GM19455 (cell line): ENCODE measurements at regions not wholly inside any gene's neighbourhood (a gene's known extent, or its start where the extent isn't known, plus 50 kb on each side); places are given as distances from the start of the nearest gene placed in this dataset.

Source experiments
- ATAC-seq: cut with Tn5 transposase; IDR thresholded peaks from one replicate; pipeline ENCODE4 v1.9.1; 2021; ENCODE audit not compliant: unreplicated experiment

DNA sequence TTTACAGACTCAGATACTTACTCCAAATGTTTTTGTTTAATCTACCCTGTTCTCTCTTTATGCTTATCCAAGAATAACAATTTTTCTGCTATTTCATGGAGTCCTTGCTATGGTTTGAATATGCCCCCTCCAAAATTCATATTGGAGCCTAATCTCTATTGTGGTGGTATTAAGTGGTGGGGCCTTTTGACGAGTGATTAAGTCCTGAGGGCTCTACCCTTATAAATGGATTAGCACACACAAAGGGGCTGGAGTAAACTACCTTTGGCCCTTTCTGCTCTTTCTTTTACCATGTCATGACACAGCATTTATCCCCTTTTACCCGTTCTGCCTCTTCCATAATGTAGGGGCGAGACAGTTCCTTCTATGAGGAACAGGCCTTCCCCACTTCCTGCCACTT, 285.5 kb downstream of the GASK1B start:
- ATAC-seq: no peak

DNA sequence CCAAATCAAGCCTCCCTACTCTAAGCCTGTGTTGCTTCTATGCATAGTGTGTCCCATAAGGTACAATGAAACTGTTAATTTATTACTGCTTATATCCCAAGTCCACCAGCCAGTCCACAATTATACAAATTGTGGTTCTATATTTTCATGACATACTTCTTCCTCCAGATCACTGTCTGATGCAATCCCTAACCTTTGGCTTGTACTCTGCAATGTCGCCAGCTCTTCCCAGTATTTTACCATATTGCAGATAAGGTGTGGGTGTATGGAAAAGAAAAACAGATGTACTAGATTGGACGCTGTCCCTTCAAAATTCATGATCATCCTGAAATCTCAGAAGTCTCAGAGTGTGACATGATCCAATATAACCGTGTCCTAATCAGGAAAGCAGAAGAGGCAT, 286.2 kb downstream of the GASK1B start:
- ATAC-seq: no peak

DNA sequence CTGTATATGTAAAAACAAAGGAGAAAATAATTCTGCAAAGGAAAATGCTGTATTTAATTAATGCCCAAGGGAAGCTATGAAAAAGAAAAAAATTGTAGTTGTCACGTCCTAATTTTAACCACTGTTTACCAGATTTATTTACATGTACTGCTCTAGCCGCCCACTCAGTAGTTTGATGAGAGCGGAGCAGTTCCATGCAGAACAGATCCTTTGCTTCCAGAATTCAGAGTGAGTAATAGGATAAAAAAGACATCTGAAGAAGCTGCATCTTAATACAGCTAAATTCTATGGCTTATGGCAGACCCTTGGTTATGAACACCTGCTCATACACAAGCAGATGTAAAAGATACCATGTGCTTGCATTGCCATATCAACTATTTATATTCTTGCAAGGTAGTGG, 287.0 kb downstream of the GASK1B start:
- ATAC-seq: no peak

DNA sequence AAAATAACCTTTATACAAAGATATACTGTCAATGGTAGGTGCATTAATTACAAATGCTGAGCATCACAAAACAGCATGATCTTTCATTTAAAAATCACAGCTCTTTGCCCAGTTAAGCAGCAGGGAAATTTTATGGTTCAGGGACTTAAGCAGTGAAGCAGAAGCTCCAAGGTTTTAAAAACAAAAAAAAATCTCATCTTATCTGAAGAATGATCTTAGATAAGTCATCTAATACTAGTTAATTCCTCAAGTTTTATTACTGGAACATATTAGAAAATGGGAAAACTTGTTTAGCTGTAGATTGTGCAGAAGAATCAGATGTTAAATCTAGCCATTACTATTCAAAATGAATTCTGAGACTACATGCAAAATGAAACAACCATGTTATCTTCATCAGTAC, 289.9 kb downstream of the GASK1B start:
- no peak for ATAC-seq

DNA sequence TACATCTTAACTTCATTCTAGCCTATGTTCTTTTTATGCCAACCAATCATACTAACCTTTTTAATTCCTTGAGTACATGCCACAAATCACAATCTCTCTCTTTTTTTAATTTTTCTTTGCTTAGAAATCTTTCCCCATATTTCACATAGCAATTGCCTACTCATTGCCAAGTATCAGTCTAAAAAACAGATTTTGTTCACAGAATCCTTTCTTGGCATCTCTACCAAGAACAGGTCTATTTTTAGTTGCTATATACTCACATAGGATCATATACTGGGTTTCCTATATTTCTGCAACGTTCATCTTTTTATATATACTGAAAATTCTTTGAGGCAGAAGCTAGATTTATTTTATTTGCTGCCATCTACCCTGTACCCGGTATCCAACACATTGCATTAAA, 292.1 kb downstream of the GASK1B start:
- ATAC-seq: no peak

DNA sequence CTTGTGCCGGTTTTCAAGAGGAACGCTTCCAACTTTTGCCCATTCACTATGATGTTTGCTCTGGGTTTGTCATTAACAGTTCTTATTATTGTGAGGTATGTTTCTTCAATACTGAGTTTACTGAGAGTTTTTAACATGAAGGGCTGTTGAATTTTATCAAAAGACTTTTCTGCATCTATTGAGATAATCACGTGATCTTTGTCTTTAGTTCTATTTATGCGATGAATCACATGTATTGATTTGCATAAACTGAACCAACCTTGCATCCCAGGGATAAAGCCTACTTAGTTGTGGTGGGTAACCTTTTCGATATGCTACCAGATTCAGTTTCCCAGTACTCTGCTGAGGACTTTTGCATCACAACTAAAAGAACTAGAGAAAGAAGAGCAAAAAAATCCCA, 318.0 kb downstream of the GASK1B start:
- no peak for ATAC-seq

DNA sequence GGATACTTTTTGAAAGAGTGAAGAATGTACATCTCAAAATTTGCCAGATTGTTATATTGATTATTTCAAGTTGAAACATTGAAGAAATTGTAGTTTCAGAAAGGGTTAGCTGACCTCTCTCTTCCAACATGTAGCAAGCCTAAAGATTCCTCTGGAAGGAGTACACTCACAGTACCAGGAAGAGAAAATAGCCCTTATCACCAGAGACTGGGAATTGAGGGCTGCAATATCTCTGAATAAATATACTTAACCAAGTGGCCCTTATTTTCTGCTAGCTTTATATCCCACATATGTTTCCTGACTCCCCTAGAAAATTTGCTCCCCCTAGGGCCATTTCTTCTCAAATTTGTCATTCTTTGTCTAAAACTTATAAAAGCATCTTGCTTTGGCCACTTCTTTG, 332.2 kb downstream of the GASK1B start:
- ATAC-seq: no peak

DNA sequence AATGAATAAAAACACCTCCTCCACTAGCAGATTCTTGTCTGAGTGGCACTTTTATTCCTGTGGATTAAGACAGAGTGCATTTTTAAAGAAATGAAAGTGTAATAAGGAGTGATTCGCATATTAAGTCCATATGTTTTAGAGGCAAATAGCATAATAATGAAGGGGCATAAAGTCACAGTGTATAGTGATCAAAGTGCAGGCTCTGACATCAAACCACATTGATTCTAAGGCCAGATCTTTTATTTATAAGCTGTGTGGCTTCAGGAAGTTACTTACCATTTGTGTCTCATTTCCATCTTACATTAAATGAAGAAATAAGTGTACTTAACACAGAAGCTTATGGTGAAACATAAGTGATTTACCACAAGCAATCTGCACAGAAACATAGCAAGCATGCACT, 332.8 kb downstream of the GASK1B start:
- ATAC-seq: no peak

DNA sequence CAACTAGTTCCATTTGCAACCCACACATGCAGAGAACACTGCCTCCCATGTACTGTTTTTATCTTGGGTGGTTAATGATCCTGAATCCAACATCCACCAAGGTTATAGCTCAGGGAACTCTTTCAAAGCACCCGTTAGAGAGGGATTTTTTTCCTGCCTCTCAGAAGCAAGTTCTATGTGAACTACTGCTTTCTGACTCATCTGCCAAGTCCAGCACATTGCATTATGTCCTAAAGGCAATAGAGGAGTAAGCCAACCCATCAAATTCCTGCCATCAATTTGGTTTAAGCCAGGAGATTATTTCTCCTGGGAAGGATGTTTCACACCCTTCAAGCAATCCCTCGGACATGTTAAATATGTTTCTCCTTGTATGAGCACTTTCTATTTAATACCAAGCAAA, 334.5 kb downstream of the GASK1B start:
- ATAC-seq: no peak

DNA sequence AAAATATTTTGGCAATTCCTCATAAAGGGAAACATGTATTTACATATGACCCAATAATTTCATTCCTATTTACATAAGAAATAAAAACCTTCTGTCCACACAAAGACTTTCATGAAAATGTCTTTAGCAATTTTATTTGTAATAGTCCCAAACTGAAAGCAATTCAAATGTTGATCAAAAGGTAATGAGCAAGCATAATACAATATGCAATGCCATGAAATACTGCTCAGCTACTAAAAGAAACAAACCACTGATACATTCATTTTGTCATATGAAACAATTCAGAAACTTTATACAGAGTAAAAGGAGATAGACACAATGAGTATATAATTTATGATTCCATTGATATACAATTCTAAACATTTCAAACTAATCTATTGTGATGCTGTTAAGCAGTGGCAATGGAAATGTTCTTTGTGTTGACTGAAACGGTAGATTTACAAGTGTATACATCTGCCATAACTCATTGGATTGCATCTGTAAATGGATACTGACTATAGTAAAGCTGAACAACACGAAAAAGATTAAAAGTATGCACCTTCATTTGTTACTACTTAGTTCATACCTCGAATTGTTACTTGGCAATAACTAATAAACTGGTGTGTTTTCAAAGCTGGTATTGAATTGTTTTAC, 335.6 kb downstream of the GASK1B start:
- ATAC-seq: no peak

DNA sequence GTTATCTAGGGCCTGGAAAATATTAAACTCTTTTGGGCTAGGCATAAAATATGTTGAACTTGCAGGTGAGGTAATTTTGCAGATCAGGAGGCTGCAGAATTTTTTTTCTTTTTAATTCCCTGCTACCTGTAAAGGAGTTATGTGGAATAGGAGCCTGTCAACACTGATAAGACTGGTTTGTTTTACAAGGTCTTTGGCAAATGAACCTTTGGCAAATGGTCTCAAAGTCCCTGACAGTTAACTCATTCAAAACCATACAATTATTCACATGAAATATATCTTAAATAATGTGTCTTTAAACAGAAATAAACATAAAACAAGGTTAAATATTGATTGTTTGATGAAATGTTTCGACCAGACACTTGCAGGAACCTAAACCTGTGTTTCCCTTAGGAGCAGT, 340.2 kb downstream of the GASK1B start:
- ATAC-seq: no peak

DNA sequence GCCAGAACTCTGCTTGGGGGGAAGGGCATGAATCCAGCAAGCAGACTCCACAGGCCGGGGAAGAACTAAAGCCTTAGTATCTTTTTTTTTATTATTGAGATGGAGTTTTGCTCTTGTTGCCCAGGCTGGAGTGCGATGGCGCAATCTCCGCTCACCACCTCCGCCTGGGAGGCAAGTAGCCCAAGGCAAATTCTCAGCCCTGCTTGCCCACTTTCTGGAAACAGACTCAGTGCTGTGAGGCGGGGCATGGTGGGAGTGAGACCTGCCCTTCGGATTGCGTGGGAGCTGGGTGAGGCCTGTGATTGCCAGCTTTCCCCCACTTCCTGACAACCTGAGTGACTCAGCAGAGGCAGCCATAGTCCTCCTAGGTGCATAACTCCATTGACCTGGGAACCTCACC, 348.8 kb downstream of the GASK1B start:
- ATAC-seq: no peak

DNA sequence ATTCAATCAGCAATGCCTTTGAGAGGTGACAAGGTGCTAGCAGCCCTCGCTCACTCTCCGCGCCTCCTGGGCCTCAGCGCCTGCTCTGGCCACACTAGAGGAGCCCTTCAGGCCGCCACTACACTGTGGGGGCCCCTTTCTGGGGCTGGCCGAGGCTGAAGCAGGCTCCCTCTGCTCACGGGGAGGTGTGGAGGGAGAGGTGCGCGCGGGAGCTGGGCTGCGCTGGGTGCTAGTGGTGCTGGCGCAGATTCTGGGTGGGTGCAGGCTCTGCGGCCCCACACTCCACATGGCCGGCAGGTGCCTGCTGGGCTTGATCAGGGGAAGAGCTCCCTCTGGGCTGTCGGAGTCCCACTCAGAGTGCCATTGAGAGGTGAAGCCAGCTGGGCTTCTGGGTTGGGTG, 351.0 kb downstream of the GASK1B start:
- no peak for ATAC-seq

DNA sequence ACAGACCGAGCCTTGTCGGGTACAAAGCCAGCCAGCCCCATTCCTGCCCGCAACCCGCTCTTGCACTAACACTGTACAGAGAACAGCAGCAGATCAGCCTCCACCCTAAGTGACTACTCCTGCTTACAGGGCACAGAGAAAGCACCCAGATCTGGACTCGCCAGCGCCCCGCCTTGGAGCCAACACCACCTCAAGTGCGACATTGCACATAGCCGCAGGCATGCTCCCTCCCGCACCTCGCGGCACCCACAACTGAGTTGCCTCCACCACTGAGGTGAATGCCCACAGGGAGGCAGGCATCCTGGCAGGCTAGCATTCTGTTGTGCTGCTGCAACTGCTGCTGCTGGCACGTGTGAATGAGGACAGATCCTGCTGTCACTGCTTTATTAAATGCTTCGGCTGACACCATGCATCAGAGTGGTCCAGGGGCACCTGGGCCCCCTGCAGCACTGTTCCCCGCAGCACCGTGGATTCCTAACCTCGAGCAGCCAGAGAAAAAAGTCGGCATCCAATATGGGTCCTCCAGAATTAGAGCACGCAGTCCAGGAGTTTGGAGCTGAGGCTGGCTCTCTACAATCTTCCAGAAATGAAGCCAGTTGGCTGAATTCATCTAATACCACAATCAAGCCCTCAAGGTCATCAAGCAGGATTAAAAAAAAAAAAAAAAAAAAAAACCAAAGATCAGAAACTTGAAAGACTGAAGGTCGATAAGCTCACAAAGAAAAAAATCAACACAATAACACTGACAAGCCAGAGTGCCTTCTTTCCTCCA, 352.9 kb downstream of the GASK1B start:
- no peak for ATAC-seq

DNA sequence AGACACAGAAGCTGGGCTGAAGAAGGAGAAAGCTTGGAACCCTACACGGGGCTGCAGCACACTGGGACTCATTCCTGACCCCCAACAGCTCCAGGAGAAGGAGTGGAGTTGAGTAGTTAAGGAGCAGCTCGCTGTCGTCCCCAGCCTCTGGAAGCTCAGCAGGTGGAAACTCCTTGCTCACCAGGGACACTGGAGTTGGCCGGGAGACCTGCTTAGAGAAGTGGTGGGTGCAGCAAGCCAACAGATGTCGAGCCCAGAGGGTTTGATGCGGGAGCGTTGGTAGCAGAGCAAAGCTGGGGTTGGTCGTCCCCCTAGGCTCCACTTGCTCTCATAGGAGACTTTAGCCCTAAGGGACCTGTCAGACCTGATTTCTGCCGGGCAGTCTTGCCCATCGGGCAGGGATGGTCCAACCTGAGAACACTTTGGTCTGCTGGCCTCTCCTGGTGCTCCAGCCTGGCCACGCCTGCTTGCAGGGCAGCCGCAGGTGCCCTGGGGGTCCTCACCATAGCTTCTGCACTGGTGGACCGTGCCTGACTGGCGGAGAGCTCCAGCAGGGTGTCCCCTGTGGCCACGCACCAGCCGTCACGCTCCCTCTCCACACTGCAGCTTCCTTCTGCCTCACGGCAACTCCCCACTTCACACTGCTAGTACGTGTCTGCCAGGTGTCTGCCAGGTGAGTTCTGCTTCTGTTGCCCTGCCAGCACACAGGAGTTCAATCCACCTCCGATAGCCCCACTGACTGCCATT, 353.7 kb downstream of the GASK1B start:
- no peak for ATAC-seq

DNA sequence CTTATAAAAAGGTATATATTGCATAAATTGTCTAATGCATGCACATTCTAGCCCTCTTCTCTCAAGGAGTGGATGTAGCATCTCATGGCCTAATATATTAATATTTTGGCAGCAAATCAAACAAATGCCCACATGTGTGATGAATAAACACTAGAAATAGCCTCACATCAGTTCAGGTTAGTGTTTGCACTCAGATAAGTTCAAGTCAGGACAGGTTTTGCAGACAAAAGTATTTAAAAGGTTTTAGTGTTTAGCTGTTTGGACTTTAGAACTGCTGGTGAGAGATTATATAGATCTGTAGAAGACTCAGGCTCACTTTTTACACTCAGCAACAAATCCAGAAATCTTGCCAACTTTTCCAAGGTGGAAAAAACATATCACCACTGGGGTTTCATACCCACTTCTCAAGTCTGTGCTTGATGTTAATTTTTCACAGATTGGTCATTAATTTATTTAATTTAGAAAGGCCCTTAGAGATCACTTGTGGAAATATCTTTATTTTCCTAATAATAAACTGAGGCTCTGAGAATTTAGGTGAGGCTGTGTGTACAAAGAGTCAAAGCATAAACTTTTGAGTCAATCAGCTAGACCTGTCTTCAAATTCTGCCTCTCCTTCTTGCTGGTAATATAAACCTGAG, 362.6 kb downstream of the GASK1B start:
- ATAC-seq: no peak

DNA sequence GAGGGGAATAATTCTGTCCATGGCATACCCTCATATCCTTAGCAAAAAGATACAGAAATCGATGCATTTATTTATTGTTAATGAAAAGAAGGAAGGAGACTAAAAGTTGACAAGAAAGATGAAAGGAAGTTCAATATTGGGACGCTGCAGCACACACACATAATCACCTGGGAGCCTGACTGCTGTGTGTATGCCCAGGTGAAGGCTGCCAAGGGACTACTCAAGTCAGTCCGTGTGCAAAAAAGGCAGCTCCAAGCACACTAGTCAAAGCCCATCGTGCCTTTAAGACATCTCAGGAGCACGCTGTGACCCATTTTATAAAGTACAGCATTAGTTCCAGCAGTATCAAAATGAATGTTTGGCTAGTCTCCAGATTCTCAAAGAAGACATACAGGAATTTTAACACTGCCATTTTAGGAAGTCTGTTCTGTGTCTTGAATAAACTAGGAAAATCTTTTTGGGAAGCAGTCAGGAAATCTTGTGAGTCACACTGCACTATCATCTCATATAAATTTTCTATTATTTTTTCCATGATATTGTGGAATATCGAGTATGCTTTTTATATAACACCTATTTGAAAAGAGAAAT, 363.9 kb downstream of the GASK1B start:
- no peak for ATAC-seq

DNA sequence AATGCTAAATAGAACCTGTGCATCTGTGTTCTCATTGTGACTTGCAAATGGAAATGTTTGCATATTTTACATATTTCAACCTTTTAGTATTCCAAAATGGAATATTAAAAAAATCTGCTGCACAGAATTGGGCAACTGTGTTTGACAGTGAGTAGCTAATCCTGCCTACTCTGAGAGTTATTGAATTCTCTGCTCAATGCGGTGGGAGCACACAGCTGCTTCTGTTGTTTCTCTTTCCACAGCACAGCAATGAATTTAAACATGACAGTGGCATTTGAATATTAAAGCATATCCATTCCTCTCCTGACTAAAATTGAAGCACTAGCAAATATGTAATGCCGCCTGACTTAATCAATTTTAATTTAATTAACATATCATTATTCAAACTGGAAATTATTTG, 366.6 kb downstream of the GASK1B start:
- no peak for ATAC-seq

DNA sequence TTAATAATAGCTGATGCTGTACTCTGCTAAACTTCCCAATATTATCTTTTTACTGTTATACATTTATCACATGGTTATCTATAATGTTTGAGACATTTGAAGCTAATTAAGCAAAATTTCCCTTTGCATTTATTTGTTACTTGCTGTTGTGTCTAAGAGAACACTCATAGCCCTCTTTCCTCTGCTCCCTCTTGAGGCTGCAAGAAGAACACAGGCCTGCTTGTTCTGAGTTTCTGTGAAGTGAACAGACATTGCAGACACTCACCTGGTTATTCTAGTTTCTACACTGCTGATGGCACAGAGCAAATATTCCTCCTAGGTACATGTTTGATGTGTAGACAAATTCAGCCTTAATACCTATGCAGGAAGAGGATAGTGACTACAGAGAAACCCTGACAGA, 367.8 kb downstream of the GASK1B start:
- ATAC-seq: no peak

DNA sequence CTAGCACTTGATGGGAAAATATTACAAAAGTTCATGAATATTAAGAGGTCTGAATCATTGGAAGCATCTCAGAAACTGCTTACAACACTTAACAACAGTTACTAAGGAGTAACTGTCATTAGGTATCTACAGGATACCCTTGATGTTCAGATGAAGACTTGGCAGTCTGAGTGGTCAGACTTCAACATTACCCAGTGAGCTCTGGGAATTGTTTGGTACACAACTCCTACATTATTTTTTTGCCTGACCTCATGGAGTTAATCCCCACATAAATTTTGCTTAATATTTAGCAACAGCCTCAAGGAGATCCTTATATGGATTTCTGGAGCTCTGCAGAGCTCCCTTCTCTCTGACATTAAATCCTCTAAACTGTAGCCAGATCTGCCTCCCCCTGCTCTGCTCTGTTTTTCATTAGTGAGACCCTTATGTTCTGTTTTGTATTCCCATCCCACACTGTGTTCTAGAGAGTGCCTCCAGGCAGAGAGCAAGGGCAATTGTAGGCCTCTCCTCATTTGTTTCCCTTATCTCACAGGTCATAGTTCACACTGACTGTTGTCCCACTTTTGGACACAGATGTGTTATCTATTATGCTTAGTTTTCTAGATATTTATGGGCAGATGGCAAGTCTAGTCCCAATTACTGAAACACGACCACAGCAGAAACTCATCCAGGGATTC, 368.8 kb downstream of the GASK1B start:
- ATAC-seq: no peak

DNA sequence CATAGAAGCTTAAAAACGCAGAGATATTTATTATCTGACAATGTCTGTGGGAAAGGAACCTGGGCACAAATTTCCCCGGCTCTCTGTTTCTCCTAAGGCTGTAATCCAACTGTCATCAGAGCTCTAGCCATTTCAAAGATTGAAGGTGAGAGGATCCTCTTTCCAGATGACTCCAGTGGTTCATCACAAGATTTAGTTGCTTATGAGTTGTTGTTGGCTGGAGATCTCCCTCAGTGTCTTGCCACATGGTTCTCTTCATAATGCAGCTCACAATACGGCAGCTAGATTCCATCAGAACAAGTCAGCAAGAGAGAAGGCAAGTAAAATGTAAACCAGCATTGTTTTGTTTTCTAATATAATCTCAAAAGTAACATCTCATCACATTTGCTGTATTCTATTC, 369.4 kb downstream of the GASK1B start:
- no peak for ATAC-seq
